Testis (tissue), 2 donors: ENCODE measurements at regions not wholly inside any gene's neighbourhood (a gene's known extent, or its start where the extent isn't known, plus 50 kb on each side); places are given as distances from the start of the nearest gene placed in this dataset.

ENCODE experiments used
- DNase-seq: peaks from one replicate; pipeline ENCODE4 v3.0.0-alpha.2; 2019
- H3K27ac ChIP-seq, 2 donors: fragments of 200-600 bp; sonication (generic); one replicate each; pipeline ENCODE4 v1.5.1; 2019
- H3K27me3 ChIP-seq: fragments of 200-600 bp; sonication (generic); one replicate; pipeline ENCODE4 v1.5.1; 2019
- H3K36me3 ChIP-seq: fragments of 200-600 bp; sonication (generic); one replicate; pipeline ENCODE4 v1.5.1; 2017; ENCODE audit warnings: low read depth; ENCODE audit errors: missing control alignments
- H3K4me1 ChIP-seq: fragments of 200-600 bp; sonication (generic); one replicate; pipeline ENCODE4 v1.5.1; 2019
- H3K4me3 ChIP-seq, 2 donors: fragments of 200-600 bp; sonication (generic); one replicate each; pipeline ENCODE4 v1.5.1; 2017 to 2019
- H3K9me3 ChIP-seq: fragments of 200-600 bp; sonication (generic); one replicate; pipeline ENCODE4 v1.5.1; 2017
- CTCF ChIP-seq, 3 experiments: fragments of 450-650 bp in 2 of 3; fragments of 200-600 bp in 1 of 3; sonication (generic) in 1 of 3; IDR thresholded peaks; one replicate each; pipeline ENCODE4 v1.5.1; 2016 to 2019; ENCODE audit warnings: antibody characterized with exemption in 3 of 3, mild to moderate bottlenecking in 2 of 3, moderate library complexity in 1 of 3
- POLR2A ChIP-seq: fragments of 450-650 bp; IDR thresholded peaks from one replicate; pipeline ENCODE4 v1.6.1; 2017; ENCODE audit warnings: antibody characterized with exemption, mild to moderate bottlenecking, moderate library complexity
- WGBS, 2 donors: methylation state at CpG; one replicate each; pipeline ENCODE4 v1.1.5; 2018; 5-methylcytosine and 5-hydroxymethylcytosine counted together
- intact Hi-C: fragments of 100-400 bp; cut with DNase I; formaldehyde crosslinking; loops from one replicate; pipeline ENCODE4 v1.15.1; 2023; ENCODE audit warnings: low total_unique reads

GRCh38 chr18:68568364-68569155 is 146.3 kb downstream of the TMX3 start:
- intact Hi-C loops: no loop called here
- 57 to 69% methylated on average over 4 of the region's 4 CpGs for WGBS, 2 donors
- no peak for DNase-seq
- no peaks in the 10 kb centered on the region for H3K36me3 ChIP-seq
- no peaks in the 10 kb centered on the region for H3K9me3 ChIP-seq
- no peaks in the 10 kb centered on the region for H3K4me1 ChIP-seq
- H3K4me3 ChIP-seq: no peak overlapping the region
- TF ChIP-seq CTCF (IDR thresholded peaks at IDR 0.05) (no peak), POLR2A (no peak)
- H3K27ac ChIP-seq: no peak overlapping the region
- H3K27me3 ChIP-seq: no peaks in the 10 kb centered on the region

DNA sequence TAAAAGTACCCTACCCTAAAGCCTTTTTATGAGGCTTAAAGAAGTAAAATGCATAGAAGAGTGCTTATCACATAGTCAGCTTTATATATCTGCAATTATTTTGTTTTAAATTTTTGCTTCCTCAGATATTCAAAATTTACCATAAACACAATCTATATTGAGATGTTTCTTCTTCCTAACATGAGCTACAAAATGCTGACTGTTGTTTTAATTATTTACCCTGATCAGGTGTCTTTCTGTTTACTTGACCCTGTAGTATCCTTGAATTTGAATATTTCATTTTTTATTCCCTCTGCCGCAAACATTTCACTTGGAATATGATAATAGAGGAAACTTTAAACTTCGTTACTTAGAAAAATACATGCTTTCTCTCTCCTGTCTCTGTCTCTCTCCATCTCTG is 147.9 kb downstream of the TMX3 start:
- no peaks in the 10 kb centered on the region for H3K27me3 ChIP-seq
- no peak for DNase-seq
- no peaks in the 10 kb centered on the region for H3K4me1 ChIP-seq
- intact Hi-C loops: no loop called here
- no peaks in the 10 kb centered on the region for H3K36me3 ChIP-seq
- H3K27ac ChIP-seq: no peak overlapping the region
- no peak overlapping the region for H3K4me3 ChIP-seq
- TF ChIP-seq CTCF (IDR thresholded peaks at IDR 0.05) (no peak), POLR2A (no peak)
- H3K9me3 ChIP-seq: no peaks in the 10 kb centered on the region
- 86 to 91% methylated on average over 2 of the region's 2 CpGs for WGBS, 2 donors

- no peaks in the 10 kb centered on the region for H3K4me1 ChIP-seq
- intact Hi-C loops: no loop called here
- no peaks in the 10 kb centered on the region for H3K27me3 ChIP-seq
- no peak overlapping the region for H3K4me3 ChIP-seq
- no peak for TF ChIP-seq CTCF (IDR thresholded peaks at IDR 0.05)
- TF ChIP-seq POLR2A: no peak
- WGBS, 2 donors: 62 to 65% methylated on average over 3 of the region's 3 CpGs
- DNase-seq: no peak
- no peak overlapping the region for H3K27ac ChIP-seq
- H3K36me3 ChIP-seq: no peaks in the 10 kb centered on the region
- H3K9me3 ChIP-seq: no peaks in the 10 kb centered on the region
Measured at GRCh38 chr18:68564961-68565360, 149.9 kb downstream of the TMX3 start.

DNA sequence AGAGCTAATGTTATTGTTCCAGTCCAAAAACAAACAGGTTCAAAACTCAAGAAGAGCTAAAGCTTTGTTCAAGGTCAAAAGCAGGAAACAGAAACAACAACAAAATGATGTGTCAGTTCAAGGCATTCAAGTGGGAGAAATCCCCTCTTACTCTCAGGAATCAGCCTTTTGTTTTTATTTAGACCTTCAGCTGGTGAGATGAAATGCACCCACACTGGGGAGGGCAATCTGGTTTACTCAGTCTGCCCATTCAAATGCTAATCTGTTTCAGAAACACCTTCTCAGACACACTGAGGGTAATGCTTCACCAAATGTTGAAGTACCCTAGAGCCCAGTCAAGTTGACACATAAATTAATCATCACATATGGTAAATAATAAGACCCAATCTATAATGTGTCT is 150.6 kb downstream of the TMX3 start:
- TF ChIP-seq CTCF (IDR thresholded peaks at IDR 0.05): no peak
- TF ChIP-seq POLR2A: no peak

DNA sequence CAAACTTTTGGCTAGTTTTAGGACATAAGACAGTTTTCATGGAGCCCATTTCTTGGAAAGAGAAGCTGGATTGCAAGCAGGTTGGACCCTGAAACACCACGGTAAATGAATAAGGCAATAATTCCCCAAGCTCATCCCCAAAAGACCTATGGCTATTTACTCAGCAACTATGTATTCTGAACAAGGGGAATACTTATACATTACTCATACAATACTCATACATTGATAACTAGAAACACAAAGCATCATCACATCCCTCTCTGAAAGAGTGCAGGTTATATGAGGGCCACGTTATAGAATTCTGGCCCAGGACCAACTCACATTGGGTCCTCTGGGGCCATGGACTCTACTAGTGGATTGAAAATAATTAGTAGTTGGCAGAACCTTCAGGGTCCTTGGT is 154.8 kb downstream of the TMX3 start:
- 88% methylated on average over 2 of the region's 2 CpGs for WGBS, 2 donors

More for the DNA sequence above, 150.6 kb downstream of the TMX3 start:
- intact Hi-C loops: no loop called here
- Histone ChIP-seq H3K9me3 (no peaks in the 10 kb centered on the region), H3K36me3 (no peaks in the 10 kb centered on the region), H3K27me3 (no peaks in the 10 kb centered on the region), H3K4me3 (no peak overlapping the region), H3K27ac (no peak overlapping the region), H3K4me1 (no peaks in the 10 kb centered on the region)
- no peak for DNase-seq

More for the DNA sequence above, 154.8 kb downstream of the TMX3 start:
- no peak for DNase-seq
- Histone ChIP-seq H3K4me1 (no peaks in the 10 kb centered on the region), H3K27me3 (no peaks in the 10 kb centered on the region), H3K9me3 (no peaks in the 10 kb centered on the region), H3K36me3 (no peaks in the 10 kb centered on the region), H3K27ac (no peak overlapping the region), H3K4me3 (no peak overlapping the region)
- no peak for TF ChIP-seq CTCF (IDR thresholded peaks at IDR 0.05)
- no peak for TF ChIP-seq POLR2A
- intact Hi-C loops: no loop called here
